ENCODE measurements at regions not wholly inside any gene's neighbourhood (a gene's known extent, or its start where the extent isn't known, plus 50 kb on each side); places are given as distances from the start of the nearest gene placed in this dataset.
A peak's percentile ranks its signal among the peaks of the same experiment; 100 is the strongest.

DNA sequence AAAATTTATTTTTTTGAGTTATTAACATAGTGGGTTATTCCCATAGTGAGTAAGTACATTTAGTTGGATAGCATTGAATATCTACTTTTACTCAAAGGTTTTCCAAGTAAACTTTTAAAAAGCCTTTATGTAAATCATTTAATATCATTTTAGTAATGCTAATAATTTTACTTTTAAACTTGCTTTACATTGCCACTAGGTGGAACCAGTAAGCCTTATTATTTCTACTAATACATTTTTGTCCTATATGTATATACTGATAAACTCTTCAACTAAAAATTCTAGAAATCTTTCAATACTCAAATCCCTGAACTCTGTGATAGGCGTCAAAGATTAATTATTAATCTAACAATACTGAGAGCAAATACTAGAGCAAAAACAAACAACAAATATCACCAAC is 1709.2 kb upstream of the PCDH20 start:
- no peak for ATAC-seq (ENCODE audit: poor library complexity)
- intact Hi-C loops (cut with DNase I), result no loop called here

GRCh38 chr13:63120883-63121282 is 1705.2 kb upstream of the PCDH20 start:
- ATAC-seq (ENCODE audit: poor library complexity) (no peak), DNase-seq (no peak)
- intact Hi-C loops (cut with DNase I), result no loop called here

More for the DNA sequence above, 1709.2 kb upstream of the PCDH20 start:
- DNase-seq, result no peak

DNA sequence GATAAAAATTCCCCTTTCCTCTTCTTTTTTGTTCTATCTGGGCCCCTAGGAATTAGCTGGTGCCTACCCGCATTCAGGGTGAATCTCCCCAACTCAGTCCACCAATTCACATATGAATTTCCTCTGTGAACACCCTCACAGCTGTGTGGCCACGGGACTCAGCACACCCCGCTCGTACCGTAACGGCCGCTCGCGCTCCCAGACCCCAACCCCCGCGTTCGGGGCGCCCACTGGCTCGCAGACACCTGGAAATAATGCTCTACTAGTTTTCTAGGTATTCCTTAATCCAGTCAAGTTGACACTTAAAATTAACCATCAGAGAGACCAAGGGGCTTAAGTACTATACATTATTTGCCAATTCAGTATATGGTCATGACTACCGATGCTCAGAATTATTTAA is 1702.1 kb upstream of the PCDH20 start:
- ATAC-seq (ENCODE audit: poor library complexity), result no peak
- intact Hi-C loops (cut with DNase I), result no loop called here

DNA sequence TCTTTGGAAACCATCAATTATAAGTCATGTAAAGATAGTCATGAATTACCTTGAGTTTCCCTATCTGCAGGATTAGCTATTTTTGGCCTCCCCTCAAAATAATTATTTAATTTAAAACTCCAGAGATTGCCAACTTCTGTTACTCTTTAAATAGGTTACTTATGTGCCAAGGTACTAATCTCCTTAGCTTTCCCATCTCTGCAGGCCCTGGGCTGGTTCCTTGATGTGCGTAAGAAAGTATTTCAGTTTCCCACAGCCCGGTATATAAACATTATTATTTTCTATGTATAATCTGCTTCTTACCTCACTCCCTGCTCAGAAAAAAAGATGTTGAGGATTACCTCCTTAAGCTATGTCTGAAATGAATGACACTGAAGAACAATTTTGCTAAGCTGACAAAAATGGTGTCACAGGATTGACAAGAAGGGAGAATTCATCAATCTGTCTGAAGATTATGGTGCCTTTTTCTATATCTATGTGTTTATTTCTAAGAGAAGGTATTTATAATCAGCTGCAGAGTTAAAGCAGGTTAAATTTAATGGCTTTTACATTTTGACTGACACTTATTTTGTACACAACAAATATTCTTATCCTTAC is 1697.2 kb upstream of the PCDH20 start:
- intact Hi-C loops (cut with DNase I), result no loop called here
- ATAC-seq (ENCODE audit: poor library complexity) (no peak), DNase-seq (no peak)

More for the DNA sequence above, 1702.1 kb upstream of the PCDH20 start:
- no peak for DNase-seq

GRCh38 chr13:63110466-63110865 is 1694.8 kb upstream of the PCDH20 start:
- DNase-seq (no peak), ATAC-seq (ENCODE audit: poor library complexity) (no peak)
- intact Hi-C loops (cut with DNase I), result no loop called here

DNA sequence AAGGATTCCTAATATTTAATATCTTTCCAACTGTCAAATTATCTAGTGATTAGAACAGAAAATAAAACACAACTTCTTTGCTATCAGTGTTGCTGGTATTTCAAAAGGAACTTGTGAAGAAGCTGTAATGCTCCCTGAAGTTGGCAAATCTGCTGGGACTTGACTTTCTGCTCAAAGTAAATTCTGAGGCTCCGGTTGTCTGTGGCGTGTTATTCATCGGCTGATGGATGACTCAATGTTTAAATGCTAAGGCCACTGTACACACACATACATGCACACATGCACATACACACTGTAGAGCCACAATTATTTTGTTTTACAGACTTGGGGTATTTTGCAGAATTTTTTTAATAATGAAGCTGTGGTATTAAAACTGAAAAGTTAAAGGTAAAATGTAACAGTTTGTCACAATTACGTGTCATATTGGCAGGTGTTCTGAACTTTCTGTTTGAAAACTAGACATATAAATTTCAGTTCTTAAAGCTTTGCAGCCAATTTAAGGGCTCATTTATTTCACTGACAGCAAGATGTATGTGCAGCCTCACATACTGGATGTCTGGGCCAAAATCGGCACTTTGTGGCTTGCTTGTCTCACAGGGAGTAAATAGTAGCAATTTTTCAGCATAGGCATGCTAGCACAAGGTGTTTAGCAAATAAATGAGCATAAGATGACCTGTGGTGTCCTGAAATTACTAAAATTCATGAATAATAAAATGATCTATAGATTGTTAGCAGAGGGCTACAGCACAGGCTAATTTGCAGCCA is 1691.7 kb upstream of the PCDH20 start:
- intact Hi-C loops (cut with DNase I), result no loop called here
- ATAC-seq (ENCODE audit: poor library complexity), result no peak
- no peak for DNase-seq

- intact Hi-C loops (cut with DNase I), result no loop called here
- ATAC-seq (ENCODE audit: poor library complexity) (no peak), DNase-seq (no peak)
These were observed 1679.1 kb upstream of the PCDH20 start for GRCh38 chr13:63094717-63095116.

DNA sequence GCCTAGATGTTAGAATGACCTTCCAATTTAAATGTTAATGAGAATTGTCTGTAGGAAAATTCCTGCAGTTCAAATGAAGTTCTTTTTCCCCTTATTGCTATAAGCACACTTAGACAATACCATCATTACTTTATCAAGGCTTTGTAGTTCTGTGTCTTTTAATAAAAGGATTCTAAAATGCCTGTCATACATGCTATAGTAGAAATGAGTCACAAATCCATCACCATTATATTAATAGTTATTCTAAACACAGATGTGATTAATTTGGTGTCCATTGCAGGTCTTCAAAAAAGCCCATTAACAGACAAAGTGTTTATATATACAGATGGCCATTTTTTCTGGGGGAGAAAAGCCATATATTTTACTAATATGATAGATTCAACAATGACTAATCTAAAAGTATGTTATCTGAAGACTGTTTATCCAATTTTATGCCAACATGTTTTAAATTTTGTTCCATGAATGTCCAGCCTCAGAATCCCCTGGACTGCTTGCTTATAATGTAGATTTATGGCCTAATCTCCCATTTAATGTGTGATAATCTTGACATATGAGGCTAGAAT is 1678.3 kb upstream of the PCDH20 start:
- no peak for ATAC-seq (ENCODE audit: poor library complexity)
- DNase-seq, result no peak
- intact Hi-C loops (cut with DNase I), result no loop called here

- ATAC-seq (ENCODE audit: poor library complexity) (no peak), DNase-seq (no peak)
- intact Hi-C loops (cut with DNase I), result no loop called here
These were observed 1676.8 kb upstream of the PCDH20 start for GRCh38 chr13:63092456-63092855.

DNA sequence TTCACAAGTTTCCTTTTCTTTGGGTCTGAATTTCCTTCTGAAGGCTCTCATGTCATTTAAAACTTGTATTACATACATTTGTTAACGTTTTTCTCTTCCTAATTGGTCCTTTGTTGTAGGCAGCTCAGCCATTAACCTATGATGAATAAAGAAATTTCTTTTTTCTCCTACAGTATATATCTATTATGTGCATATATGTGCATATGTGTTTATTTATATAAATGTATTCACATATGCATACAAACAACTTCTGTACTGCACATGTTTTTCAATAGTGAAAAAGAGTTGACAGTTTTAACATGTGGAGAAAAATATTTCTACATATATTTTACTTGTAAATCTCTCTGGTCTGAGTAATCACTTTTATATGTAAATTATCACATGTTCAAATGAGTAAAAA is 1674.9 kb upstream of the PCDH20 start:
- ATAC-seq (ENCODE audit: poor library complexity), result no peak
- intact Hi-C loops (cut with DNase I), result no loop called here
- DNase-seq, result no peak

- ATAC-seq (ENCODE audit: poor library complexity) (peak; percentile 56), DNase-seq (no peak)
- intact Hi-C loops (cut with DNase I), result no loop called here
These were observed 1672.6 kb upstream of the PCDH20 start for GRCh38 chr13:63088226-63088625.

DNA sequence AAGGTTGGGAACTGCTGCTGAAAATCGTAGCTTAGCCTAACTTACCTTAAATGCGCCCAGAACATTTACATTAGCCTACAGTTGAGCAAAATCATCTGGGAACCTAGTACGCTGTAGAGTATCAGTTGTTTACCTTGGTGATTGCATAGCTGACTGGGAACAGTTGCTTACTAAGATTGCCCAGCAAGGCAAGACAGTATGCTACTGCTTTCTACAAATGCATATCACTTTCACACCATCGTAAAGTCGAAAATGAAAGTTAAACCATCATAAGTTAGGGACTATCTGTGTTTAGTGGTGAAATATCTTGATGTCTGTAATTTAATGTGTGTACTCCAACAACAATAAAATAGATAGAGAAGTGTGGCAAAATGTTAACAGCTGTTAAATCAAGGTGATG is 1670.6 kb upstream of the PCDH20 start:
- DNase-seq (no peak), ATAC-seq (ENCODE audit: poor library complexity) (no peak)
- intact Hi-C loops (cut with DNase I), result no loop called here

DNA sequence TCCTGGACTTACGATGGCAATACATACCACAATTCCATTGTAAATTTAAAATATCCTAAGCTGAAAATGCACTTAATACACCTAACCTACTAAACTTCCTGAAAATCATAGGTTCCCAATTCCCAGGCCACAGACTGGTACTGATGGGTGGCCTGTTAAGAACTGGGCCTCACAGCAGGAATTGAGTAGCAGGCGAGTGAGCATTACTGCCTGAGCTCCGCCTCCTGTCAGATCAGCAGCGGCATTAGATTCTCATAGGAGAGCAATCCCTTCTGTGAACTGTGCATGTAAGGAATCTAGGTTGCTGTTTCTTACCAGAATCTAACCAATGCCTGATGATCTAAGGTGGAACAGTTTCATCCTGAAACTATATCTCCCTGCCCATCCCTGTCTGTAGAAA is 1670.2 kb upstream of the PCDH20 start:
- ATAC-seq (ENCODE audit: poor library complexity), result no peak
- intact Hi-C loops (cut with DNase I), result no loop called here
- DNase-seq, result no peak

- ATAC-seq (ENCODE audit: poor library complexity) (no peak), DNase-seq (no peak)
- intact Hi-C loops (cut with DNase I), result no loop called here
These were observed 1665.9 kb upstream of the PCDH20 start for GRCh38 chr13:63081400-63082014.

DNA sequence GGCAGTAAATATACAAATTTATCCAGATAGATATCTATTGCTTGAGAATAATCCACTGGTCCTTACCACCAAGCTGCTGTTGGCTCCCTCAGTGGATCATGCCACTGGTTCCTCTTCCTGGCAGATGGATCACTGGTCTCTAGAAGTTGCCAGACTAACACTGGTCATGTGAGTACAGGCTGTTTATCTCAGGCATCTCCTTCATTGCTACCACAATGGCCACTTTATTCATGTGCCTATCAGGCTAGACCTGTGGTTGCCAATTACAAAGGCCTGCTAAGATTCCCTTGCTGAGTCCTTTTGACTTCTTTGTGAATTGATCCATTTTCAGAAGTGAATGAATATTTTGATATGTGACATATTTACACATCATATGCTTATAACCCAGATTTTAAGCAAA is 1659.5 kb upstream of the PCDH20 start:
- DNase-seq (no peak), ATAC-seq (ENCODE audit: poor library complexity) (no peak)
- intact Hi-C loops (cut with DNase I), result no loop called here

DNA sequence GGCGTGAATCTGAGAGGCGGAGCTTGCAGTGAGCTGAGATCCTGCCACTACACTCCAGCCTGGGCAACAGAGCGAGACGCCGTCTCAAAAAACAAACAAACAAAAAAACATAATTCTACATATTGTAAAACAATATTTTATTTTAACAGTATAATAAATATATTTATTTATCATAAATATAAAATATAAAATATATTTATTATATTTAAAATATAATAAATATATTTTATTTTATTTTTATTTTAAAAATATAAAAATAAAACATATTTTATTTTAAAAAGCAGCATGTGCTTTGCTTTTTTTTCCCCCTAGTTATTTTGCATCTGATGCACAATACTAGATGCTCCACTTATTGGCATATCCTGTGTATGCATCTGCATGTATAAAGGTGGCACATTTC is 1634.6 kb upstream of the PCDH20 start:
- no peak for ATAC-seq (ENCODE audit: poor library complexity)
- DNase-seq, result no peak
- intact Hi-C loops (cut with DNase I), result no loop called here

- no peak for ATAC-seq (ENCODE audit: poor library complexity)
- DNase-seq, result no peak
- intact Hi-C loops (cut with DNase I), result no loop called here
These were observed 1633.0 kb upstream of the PCDH20 start for GRCh38 chr13:63048653-63049052.

- ATAC-seq (ENCODE audit: poor library complexity) (no peak), DNase-seq (no peak)
- intact Hi-C loops (cut with DNase I), result no loop called here
These were observed 1629.1 kb upstream of the PCDH20 start for GRCh38 chr13:63044589-63045313.

GRCh38 chr13:63042686-63043085 is 1627.0 kb upstream of the PCDH20 start:
- no peak for DNase-seq
- intact Hi-C loops (cut with DNase I), result no loop called here
- no peak for ATAC-seq (ENCODE audit: poor library complexity)
